Testis (tissue), 2 donors: ENCODE measurements at regions not wholly inside any gene's neighbourhood (a gene's known extent, or its start where the extent isn't known, plus 50 kb on each side); places are given as distances from the start of the nearest gene placed in this dataset.
"Not testable (repeated sequence)": the region's sequence is repeated elsewhere in the genome, so short reads cannot be mapped to it uniquely, and the experiment has no call there.

Experiments used
- POLR2A ChIP-seq: fragments of 450-650 bp; IDR thresholded peaks from one replicate; pipeline ENCODE4 v1.6.1; 2017; ENCODE audit warnings: antibody characterized with exemption, mild to moderate bottlenecking, moderate library complexity
- TF ChIP-seq, protein P1 (sequence below), 3 experiments: fragments of 450-650 bp in 2 of 3; fragments of 200-600 bp in 1 of 3; sonication (generic) in 1 of 3; IDR thresholded peaks; one replicate each; pipeline ENCODE4 v1.5.1; 2016 to 2019; ENCODE audit warnings: antibody characterized with exemption in 3 of 3, mild to moderate bottlenecking in 2 of 3, moderate library complexity in 1 of 3

GRCh38 chr2:219875986-219876385, 248.6 kb downstream of the SLC4A3 start:
- TF ChIP-seq, protein P1, sequence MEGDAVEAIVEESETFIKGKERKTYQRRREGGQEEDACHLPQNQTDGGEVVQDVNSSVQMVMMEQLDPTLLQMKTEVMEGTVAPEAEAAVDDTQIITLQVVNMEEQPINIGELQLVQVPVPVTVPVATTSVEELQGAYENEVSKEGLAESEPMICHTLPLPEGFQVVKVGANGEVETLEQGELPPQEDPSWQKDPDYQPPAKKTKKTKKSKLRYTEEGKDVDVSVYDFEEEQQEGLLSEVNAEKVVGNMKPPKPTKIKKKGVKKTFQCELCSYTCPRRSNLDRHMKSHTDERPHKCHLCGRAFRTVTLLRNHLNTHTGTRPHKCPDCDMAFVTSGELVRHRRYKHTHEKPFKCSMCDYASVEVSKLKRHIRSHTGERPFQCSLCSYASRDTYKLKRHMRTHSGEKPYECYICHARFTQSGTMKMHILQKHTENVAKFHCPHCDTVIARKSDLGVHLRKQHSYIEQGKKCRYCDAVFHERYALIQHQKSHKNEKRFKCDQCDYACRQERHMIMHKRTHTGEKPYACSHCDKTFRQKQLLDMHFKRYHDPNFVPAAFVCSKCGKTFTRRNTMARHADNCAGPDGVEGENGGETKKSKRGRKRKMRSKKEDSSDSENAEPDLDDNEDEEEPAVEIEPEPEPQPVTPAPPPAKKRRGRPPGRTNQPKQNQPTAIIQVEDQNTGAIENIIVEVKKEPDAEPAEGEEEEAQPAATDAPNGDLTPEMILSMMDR (IDR thresholded peaks at IDR 0.05) = not testable (repeated sequence)
- TF ChIP-seq POLR2A = not testable (repeated sequence)
